HG03025 (cell line): ENCODE measurements at regions not wholly inside any gene's neighbourhood (a gene's known extent, or its start where the extent isn't known, plus 50 kb on each side); places are given as distances from the start of the nearest gene placed in this dataset.
"Not testable (repeated sequence)": the region's sequence is repeated elsewhere in the genome, so short reads cannot be mapped to it uniquely, and the experiment has no call there.

Source experiments
- ATAC-seq: cut with Tn5 transposase; IDR thresholded peaks from one replicate; pipeline ENCODE4 v1.9.1; 2021; ENCODE audit warnings: mild to moderate bottlenecking, moderate library complexity; ENCODE audit not compliant: unreplicated experiment, low FRiP score

GRCh38 chr4:187090832-187091231, 367.2 kb upstream of the FAT1 start:
- ATAC-seq: not testable (repeated sequence)

DNA sequence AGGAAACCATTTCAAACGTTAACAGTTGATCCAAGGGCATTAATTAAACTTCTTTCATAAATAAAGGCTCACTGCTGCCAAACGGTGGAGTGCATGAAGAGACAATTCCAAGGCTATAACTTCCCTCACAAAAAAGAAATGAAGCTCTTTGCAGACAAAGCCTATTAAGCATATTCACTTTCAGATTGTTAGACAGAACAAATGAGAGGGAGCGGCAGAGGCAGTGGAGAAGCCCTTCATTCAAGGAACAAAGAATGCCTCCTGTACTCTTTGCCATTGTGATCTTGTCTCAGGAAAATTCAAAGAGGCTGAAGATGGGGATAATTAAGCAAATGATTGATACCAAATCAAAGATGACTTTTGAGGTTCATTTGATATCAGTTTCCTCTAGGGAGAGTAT, 370.5 kb upstream of the FAT1 start:
- ATAC-seq: no peak

GRCh38 chr4:187098429-187098828, 374.8 kb upstream of the FAT1 start:
- ATAC-seq: no peak

GRCh38 chr4:187103351-187103750, 379.7 kb upstream of the FAT1 start:
- ATAC-seq: no peak

DNA sequence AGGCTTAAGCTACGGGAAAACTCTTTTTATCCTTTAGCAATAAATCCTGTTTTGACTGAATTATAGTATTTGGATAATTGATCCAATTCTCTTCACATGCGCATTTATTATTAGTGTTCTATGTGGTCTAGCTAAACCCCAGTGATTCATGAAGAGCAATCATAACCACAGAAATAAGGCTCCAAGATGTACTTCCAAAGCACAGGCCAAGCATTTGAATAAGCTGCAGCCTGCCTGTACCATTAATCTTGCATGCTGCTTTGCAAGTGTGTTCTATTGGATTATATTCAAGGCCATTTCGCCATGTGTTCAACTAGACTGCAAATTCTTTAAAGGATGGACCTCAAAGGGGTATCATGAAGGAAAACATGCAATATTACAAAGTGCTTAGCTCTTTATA, 385.2 kb upstream of the FAT1 start:
- no peak for ATAC-seq

- no peak for ATAC-seq
Observed at GRCh38 chr4:187109636-187110035, 386.0 kb upstream of the FAT1 start.

GRCh38 chr4:187118166-187118565, 394.5 kb upstream of the FAT1 start:
- no peak for ATAC-seq

GRCh38 chr4:187118602-187119120, 395.0 kb upstream of the FAT1 start:
- no peak for ATAC-seq

DNA sequence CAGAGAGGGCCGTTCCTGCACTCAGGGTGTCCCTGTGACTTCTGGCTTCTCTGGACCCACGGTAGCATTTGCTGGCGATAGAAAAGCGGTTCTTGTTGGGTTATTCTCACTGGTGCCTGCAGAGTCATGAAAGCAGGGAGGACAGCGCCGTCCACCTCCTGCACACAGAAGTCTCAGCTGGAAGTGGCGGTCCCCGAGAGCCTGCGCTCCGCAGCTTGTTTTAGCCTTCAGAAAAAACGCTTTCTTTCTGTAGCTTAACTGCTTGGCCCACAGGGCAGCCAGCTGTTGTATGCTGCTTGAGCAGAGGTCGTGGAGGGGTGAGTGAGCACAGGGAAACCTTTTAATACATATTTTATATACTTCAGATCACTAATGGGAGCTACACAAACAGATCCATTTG, 400.7 kb upstream of the FAT1 start:
- ATAC-seq: no peak

- no peak for ATAC-seq
Observed at GRCh38 chr4:187125062-187125461, 401.4 kb upstream of the FAT1 start.

- ATAC-seq: no peak
Observed at GRCh38 chr4:187127456-187127855, 403.8 kb upstream of the FAT1 start.

DNA sequence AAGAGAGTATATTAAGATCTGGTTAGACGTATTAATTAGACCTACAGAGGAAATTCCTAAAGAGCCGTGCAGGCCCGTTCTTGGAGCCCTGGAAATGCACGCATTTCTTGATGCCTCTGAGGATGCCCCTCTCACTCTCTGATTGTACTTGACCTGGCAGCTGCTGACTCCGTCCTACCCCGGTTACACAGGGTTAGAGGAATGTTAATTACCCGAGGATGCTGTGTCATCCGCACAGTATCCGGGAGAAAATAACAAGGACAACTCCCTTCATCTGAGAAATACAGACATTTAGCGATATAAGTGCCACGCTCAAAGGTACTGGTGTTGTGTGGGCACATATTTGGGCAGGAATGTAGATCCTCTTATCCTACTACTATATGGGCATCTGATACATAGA, 404.6 kb upstream of the FAT1 start:
- ATAC-seq: no peak

DNA sequence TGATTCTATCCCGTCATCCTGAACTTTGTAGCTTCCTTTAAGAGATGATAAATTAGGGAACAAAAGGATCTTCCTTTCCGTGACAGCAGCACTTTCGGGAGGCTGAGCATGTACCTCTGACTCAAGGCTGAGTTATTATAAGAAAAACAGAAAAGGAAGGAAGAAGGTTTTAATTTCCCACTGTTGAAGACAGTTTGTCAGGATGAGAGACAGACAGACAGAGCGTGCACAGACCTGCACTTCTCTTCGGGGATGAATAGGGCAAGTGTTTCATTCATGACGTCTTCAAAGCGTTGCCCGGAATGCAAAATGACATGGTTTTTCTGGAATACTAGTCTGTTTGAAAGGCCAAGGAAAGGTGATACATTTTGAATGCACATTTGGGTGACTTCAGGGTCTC, 405.3 kb upstream of the FAT1 start:
- no peak for ATAC-seq

- not testable (repeated sequence) for ATAC-seq
Observed at GRCh38 chr4:187131826-187132225, 408.2 kb upstream of the FAT1 start.

- ATAC-seq: no peak
Observed at GRCh38 chr4:187135878-187136277, 412.2 kb upstream of the FAT1 start.

GRCh38 chr4:187139141-187139540, 415.5 kb upstream of the FAT1 start:
- no peak for ATAC-seq

DNA sequence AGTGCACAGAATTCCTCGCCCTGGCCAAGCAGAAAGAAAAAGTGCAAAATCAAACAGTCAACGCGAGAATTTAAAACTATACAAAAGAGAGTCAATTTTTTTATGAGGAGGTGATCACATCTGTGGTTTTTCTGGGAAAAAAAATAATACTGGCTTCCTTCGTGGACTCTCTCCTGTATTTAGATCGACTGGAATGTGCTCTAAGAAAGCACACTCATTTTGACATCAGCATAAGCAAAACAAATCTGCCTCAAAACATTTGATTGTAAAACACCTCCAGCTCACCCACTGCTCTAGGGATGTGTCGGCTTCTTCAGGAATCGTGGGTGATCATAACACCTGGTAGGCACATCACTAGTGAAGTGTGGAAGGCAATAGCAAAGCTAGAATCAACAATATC, 417.4 kb upstream of the FAT1 start:
- ATAC-seq: no peak

- no peak for ATAC-seq
Observed at GRCh38 chr4:187149229-187149945, 425.7 kb upstream of the FAT1 start.

- no peak for ATAC-seq
Observed at GRCh38 chr4:187157380-187157958, 433.8 kb upstream of the FAT1 start.

- ATAC-seq: no peak
Observed at GRCh38 chr4:187158003-187158402, 434.3 kb upstream of the FAT1 start.

DNA sequence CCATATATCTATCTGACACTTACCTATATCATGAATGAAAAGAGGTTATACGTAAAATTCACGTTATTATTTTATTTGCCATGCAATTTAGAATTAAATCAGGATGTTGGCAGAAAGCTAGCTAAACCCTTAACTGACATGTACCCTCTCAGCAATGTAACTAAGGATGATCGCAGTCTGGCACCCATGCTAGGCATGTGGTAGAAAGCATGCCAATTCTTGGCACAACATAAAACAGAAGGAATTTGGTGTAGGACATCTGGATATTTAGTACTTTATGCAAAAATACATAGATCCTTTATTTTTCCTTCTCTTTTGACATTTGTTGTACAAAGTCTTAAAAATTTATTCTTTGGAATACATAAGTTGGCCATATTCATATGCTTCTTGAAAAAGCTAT, 436.8 kb upstream of the FAT1 start:
- no peak for ATAC-seq

- ATAC-seq: no peak
Observed at GRCh38 chr4:187166886-187167512, 443.3 kb upstream of the FAT1 start.
